ENCODE measurements at regions not wholly inside any gene's neighbourhood (a gene's known extent, or its start where the extent isn't known, plus 50 kb on each side); places are given as distances from the start of the nearest gene placed in this dataset.

DNA sequence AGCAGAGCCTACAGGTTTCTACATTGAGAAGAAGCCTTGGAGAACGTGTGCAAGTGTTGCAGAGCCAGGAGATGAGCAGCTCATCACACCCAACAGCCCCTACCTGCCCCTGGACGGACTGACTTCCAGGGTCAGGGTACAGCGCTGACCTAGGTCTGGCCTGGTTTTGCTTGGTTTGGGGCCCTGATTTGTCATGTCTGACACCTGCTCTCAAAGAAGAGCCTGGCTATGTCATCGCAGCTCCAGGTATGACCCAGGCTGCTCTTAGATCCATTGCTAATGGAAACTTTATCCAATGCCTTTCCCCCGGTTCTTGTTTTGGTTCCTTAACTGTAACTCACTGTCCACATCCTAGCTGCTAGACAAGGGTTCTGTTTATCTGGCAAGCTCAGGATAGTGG is 149.5 kb downstream of the CXCL12 start:
- TF ChIP-seq, protein P1, sequence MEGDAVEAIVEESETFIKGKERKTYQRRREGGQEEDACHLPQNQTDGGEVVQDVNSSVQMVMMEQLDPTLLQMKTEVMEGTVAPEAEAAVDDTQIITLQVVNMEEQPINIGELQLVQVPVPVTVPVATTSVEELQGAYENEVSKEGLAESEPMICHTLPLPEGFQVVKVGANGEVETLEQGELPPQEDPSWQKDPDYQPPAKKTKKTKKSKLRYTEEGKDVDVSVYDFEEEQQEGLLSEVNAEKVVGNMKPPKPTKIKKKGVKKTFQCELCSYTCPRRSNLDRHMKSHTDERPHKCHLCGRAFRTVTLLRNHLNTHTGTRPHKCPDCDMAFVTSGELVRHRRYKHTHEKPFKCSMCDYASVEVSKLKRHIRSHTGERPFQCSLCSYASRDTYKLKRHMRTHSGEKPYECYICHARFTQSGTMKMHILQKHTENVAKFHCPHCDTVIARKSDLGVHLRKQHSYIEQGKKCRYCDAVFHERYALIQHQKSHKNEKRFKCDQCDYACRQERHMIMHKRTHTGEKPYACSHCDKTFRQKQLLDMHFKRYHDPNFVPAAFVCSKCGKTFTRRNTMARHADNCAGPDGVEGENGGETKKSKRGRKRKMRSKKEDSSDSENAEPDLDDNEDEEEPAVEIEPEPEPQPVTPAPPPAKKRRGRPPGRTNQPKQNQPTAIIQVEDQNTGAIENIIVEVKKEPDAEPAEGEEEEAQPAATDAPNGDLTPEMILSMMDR (conservative IDR thresholded peaks at IDR 0.05 in 1 of 2, IDR thresholded peaks at IDR 0.05 in 1 of 2; ENCODE audit: extremely low read depth in 1 of 2, insufficient read depth in 1 of 2, low read depth in 1 of 2, low read length in 2 of 2) = no peak
- TF ChIP-seq EZH2 (IDR thresholded peaks at IDR 0.05; ENCODE audit: borderline replicate concordance, low read length) = no peak
